H9 (cell line): ENCODE measurements at regions not wholly inside any gene's neighbourhood (a gene's known extent, or its start where the extent isn't known, plus 50 kb on each side); places are given as distances from the start of the nearest gene placed in this dataset.

Source experiments
- DNase-seq: peaks from one replicate; pipeline ENCODE4 v3.0.0-alpha.2; 2017
- H2AFZ ChIP-seq: one replicate; pipeline ENCODE4 v1.6.1; 2013; ENCODE audit warnings: mild to moderate bottlenecking, low read length, control low read depth, moderate library complexity
- H2AK5ac ChIP-seq: 2 replicates; pipeline ENCODE4 v1.6.1; 2013; ENCODE audit warnings: low read length, control low read depth, mixed read lengths; ENCODE audit not compliant: insufficient read length
- H2BK120ac ChIP-seq: one replicate; pipeline ENCODE4 v1.6.1; 2013; ENCODE audit warnings: low read depth, mild to moderate bottlenecking, low read length, control low read depth, inconsistent platforms; ENCODE audit not compliant: poor library complexity, severe bottlenecking
- H2BK12ac ChIP-seq: 2 replicates; pipeline ENCODE4 v1.6.1; 2013; ENCODE audit warnings: low read length, control low read depth, mixed read lengths, low read depth; ENCODE audit not compliant: insufficient read length
- H2BK15ac ChIP-seq: 2 replicates; pipeline ENCODE4 v1.6.1; 2013; ENCODE audit warnings: low read depth, low read length, control low read depth
- H2BK20ac ChIP-seq: one replicate; pipeline ENCODE4 v1.6.1; 2013; ENCODE audit warnings: low read depth, mild to moderate bottlenecking, low read length, control low read depth, inconsistent platforms; ENCODE audit not compliant: poor library complexity, severe bottlenecking
- H2BK5ac ChIP-seq: 2 replicates; pipeline ENCODE4 v1.6.1; 2013; ENCODE audit warnings: low read length, control low read depth, mixed read lengths; ENCODE audit not compliant: insufficient read length
- H3K14ac ChIP-seq: 2 replicates; pipeline ENCODE4 v1.6.1; 2013; ENCODE audit warnings: low read length, control low read depth; ENCODE audit not compliant: insufficient read depth
- H3K18ac ChIP-seq: 2 replicates; pipeline ENCODE4 v1.6.1; 2013; ENCODE audit warnings: low read depth, mild to moderate bottlenecking, mixed read lengths, low read length, control low read depth; ENCODE audit not compliant: insufficient read length
- H3K23ac ChIP-seq: 2 replicates; pipeline ENCODE4 v1.6.1; 2013; ENCODE audit warnings: low read length, control low read depth, mixed read lengths, low read depth; ENCODE audit not compliant: insufficient read length
- H3K23me2 ChIP-seq: 2 replicates; pipeline ENCODE4 v1.6.1; 2013; ENCODE audit warnings: low read depth, mild to moderate bottlenecking, mixed read lengths, low read length, control low read depth; ENCODE audit not compliant: insufficient read length, poor library complexity, severe bottlenecking
- H3K27ac ChIP-seq: 2 replicates; pipeline ENCODE4 v1.5.1; 2013; ENCODE audit warnings: low read length, control low read depth, mixed read lengths, low read depth; ENCODE audit not compliant: insufficient read length
- H3K27me3 ChIP-seq: 2 replicates; pipeline ENCODE4 v1.6.1; 2013; ENCODE audit warnings: low read length, control low read depth, inconsistent platforms; ENCODE audit not compliant: insufficient read depth
- H3K4ac ChIP-seq: 2 replicates; pipeline ENCODE4 v1.6.1; 2013; ENCODE audit warnings: low read depth, mild to moderate bottlenecking, control low read depth, inconsistent platforms, low read length, moderate library complexity
- H3K4me1 ChIP-seq: 2 replicates; pipeline ENCODE4 v1.6.1; 2013; ENCODE audit warnings: low read length, control low read depth, inconsistent platforms; ENCODE audit not compliant: insufficient read depth
- H3K4me2 ChIP-seq: 2 replicates; pipeline ENCODE4 v1.6.1; 2013; ENCODE audit warnings: low read length, control low read depth, mixed read lengths; ENCODE audit not compliant: insufficient read length, insufficient read depth
- H3K56ac ChIP-seq: 2 replicates; pipeline ENCODE4 v1.6.1; 2013; ENCODE audit warnings: low read depth, mild to moderate bottlenecking, mixed read lengths, low read length, control low read depth; ENCODE audit not compliant: insufficient read length
- H3K79me1 ChIP-seq: 2 replicates; pipeline ENCODE4 v1.6.1; 2013; ENCODE audit warnings: low read depth, mild to moderate bottlenecking, moderate library complexity, low read length, control low read depth, inconsistent platforms; ENCODE audit not compliant: insufficient read depth, poor library complexity, severe bottlenecking
- H3K79me2 ChIP-seq: 2 replicates; pipeline ENCODE4 v1.6.1; 2013; ENCODE audit warnings: low read length, control low read depth, inconsistent platforms; ENCODE audit not compliant: insufficient read depth
- H3K9ac ChIP-seq: 2 replicates; pipeline ENCODE4 v1.6.1; 2013; ENCODE audit warnings: low read length, control low read depth, mixed read lengths; ENCODE audit not compliant: insufficient read length; ENCODE audit errors: extremely low read depth
- H3K9me3 ChIP-seq: one replicate; pipeline ENCODE4 v1.6.1; 2013; ENCODE audit warnings: low read depth, low read length, inconsistent platforms; ENCODE audit not compliant: control insufficient read depth
- H3T11ph ChIP-seq: one replicate; pipeline ENCODE4 v1.6.1; 2013; ENCODE audit warnings: mild to moderate bottlenecking, low read length, control low read depth, inconsistent platforms
- H4K20me1 ChIP-seq: one replicate; pipeline ENCODE4 v1.6.1; 2013; ENCODE audit not compliant: control insufficient read depth, insufficient read length, insufficient read depth
- H4K5ac ChIP-seq: 2 replicates; pipeline ENCODE4 v1.6.1; 2013; ENCODE audit warnings: low read depth, mild to moderate bottlenecking, mixed read lengths, low read length, control low read depth; ENCODE audit not compliant: insufficient read length
- H4K8ac ChIP-seq: replicated peaks from 2 replicates; pipeline ENCODE4 v1.6.1; 2013; ENCODE audit warnings: low read length, control low read depth, mixed read lengths, low read depth; ENCODE audit not compliant: insufficient read length
- H4K91ac ChIP-seq: 2 replicates; pipeline ENCODE4 v1.6.1; 2013; ENCODE audit warnings: low read depth, mild to moderate bottlenecking, moderate library complexity, mixed read lengths, low read length, control low read depth; ENCODE audit not compliant: insufficient read length
- H3K27ac Mint-ChIP-seq, 3 experiments: 2 replicates in 2 of 3; 3 replicates in 1 of 3; pipeline ENCODE4 v1.8.0; 2020 to 2021; ENCODE audit warnings: mixed read lengths in 3 of 3, mild to moderate bottlenecking in 1 of 3, moderate library complexity in 1 of 3
- H3K27me3 Mint-ChIP-seq: 2 replicates; pipeline ENCODE4 v1.8.0; 2021; ENCODE audit warnings: low read depth, mild to moderate bottlenecking, moderate library complexity, mixed read lengths
- H3K36me3 Mint-ChIP-seq, 3 experiments: 2 replicates in 2 of 3; 3 replicates in 1 of 3; pipeline ENCODE4 v1.8.0; 2020 to 2021; ENCODE audit warnings: low read depth in 3 of 3, mixed read lengths in 3 of 3; ENCODE audit not compliant: insufficient read depth in 1 of 3
- H3K4me1 Mint-ChIP-seq, 2 experiments: 2 replicates each; pipeline ENCODE4 v1.8.0; 2020; ENCODE audit warnings: mixed read lengths in 2 of 2
- H3K4me3 Mint-ChIP-seq, 2 experiments: 2 replicates in 1 of 2; 3 replicates in 1 of 2; pipeline ENCODE4 v1.8.0; 2020 to 2021; ENCODE audit warnings: mild to moderate bottlenecking in 2 of 2, mixed read lengths in 2 of 2, moderate library complexity in 1 of 2
- H3K9me3 Mint-ChIP-seq, 2 experiments: 2 replicates in 1 of 2; 3 replicates in 1 of 2; pipeline ENCODE4 v1.8.0; 2020; ENCODE audit warnings: mild to moderate bottlenecking in 2 of 2, mixed read lengths in 2 of 2, moderate library complexity in 1 of 2
- CTCF ChIP-seq: fragments of 200-600 bp; sonication (generic); conservative IDR thresholded peaks from 3 replicates; pipeline ENCODE4 v1.8.0; 2021; ENCODE audit warnings: antibody characterized with exemption, mild to moderate bottlenecking
- WGBS: extraction: QIAGEN DNeasy Blood & Tissue Kit; methylation state at CpG from one replicate; pipeline ENCODE4 v1.1.7; 2013; ENCODE audit warnings: missing lambda C conversion rate, low lambda C conversion rate, mixed read lengths; ENCODE audit not compliant: insufficient read length; ENCODE audit errors: extremely low coverage; 5-methylcytosine and 5-hydroxymethylcytosine counted together

DNA sequence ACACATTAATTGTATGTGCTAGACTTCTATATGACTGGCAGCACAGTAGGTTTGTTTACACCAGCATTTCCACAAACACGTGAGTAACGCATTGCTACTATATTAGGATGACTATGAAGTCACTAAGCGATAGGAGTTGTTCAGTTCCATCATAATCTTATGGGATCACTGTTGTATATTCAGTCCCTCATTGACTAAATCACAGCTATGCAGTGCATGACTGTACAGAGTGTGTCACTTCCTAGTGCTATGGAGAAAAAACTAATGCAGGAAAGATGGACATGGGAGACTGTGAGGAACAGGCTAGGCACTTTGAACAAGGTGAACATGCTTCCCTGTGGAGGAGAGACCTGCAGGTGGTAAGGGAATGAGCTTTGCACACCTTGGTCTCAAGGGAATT is 259.8 kb downstream of the NUAK1 start:
- H3K4me1 Mint-ChIP-seq = no peaks in the 10 kb centered on the region
- no peaks in the 10 kb centered on the region for H3K27me3 Mint-ChIP-seq

More for the DNA sequence above, 259.8 kb downstream of the NUAK1 start:
- no peak overlapping the region for H2AK5ac ChIP-seq
- no peak overlapping the region for H3K27ac ChIP-seq
- no peak overlapping the region for H2BK15ac ChIP-seq
- no peak overlapping the region for H3K56ac ChIP-seq
- no peak overlapping the region for H3T11ph ChIP-seq
- no peak for TF ChIP-seq CTCF
- H4K8ac ChIP-seq = no peak overlapping the region
- peak overlapping the region; percentile 46; the same call in 1 of the 2 replicates for H3K14ac ChIP-seq
- no peaks in the 10 kb centered on the region for H3K79me1 ChIP-seq
- no peak overlapping the region for H3K18ac ChIP-seq
- no peak overlapping the region for H3K23ac ChIP-seq
- no peaks in the 10 kb centered on the region for H3K27me3 ChIP-seq
- no peaks in the 10 kb centered on the region for H3K9me3 ChIP-seq
- no peak overlapping the region for H2BK12ac ChIP-seq
- no CpG with 5 or more reads among the region's 3 CpGs for WGBS
- no peaks in the 10 kb centered on the region for H4K20me1 ChIP-seq
- no peak overlapping the region for H3K4me2 ChIP-seq
- no peak overlapping the region for H2BK120ac ChIP-seq
- H3K4me3 Mint-ChIP-seq = no peak overlapping the region
- H3K4me1 ChIP-seq = no peaks in the 10 kb centered on the region
- no peaks in the 10 kb centered on the region for H3K79me2 ChIP-seq
- H3K9ac ChIP-seq = no peak overlapping the region
- H3K27ac Mint-ChIP-seq = no peak overlapping the region
- no peak overlapping the region for H2AFZ ChIP-seq
- no peak for DNase-seq
- no peak overlapping the region for H4K5ac ChIP-seq
- H3K23me2 ChIP-seq = no peaks in the 10 kb centered on the region
- no peak overlapping the region for H3K4ac ChIP-seq
- H3K9me3 Mint-ChIP-seq = no peaks in the 10 kb centered on the region; a peak in 1 of 5 replicates
- H2BK20ac ChIP-seq = no peak overlapping the region
- H3K36me3 Mint-ChIP-seq = no peaks in the 10 kb centered on the region
- H2BK5ac ChIP-seq = no peak overlapping the region
- H4K91ac ChIP-seq = no peak overlapping the region
